ENCODE measurements at regions not wholly inside any gene's neighbourhood (a gene's known extent, or its start where the extent isn't known, plus 50 kb on each side); places are given as distances from the start of the nearest gene placed in this dataset.

DNA sequence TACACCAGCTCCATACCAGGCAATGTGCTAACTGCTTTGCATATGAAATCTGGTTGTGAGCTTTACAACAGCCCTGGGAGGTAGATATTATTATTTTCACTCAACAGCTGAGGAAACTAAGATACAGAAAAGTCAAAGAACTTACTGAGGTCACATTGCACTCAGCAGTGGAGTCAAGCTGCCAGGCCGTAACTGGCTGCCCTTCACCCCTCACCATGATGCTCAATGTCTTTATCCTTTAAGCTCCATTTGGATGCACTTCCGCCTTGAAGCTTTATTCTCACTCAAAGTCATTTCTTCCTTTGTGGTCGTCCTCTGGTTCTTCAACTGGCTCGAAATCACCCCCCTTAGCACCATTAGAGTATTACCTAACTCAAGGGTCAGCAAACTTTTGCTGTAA lies 81.7 kb upstream of the RALGPS2 start:
- CTCF ChIA-PET, result no interaction called here
- peaks cover 10% of the 10 kb centered on the region for H3K4me1 Mint-ChIP-seq (ENCODE audit: low read depth, unreplicated experiment)

GRCh38 chr1:178643831-178644230 lies 81.2 kb upstream of the RALGPS2 start:
- Mint-ChIP-seq H3K36me3 (ENCODE audit: insufficient read depth, unreplicated experiment) (peaks cover 6% of the 10 kb centered on the region), H3K9me3 (ENCODE audit: low read depth, unreplicated experiment) (no peaks in the 10 kb centered on the region), H3K4me3 (ENCODE audit: low read depth, unreplicated experiment) (no peak overlapping the region), H3K4me1 (ENCODE audit: low read depth, unreplicated experiment) (peaks cover 10% of the 10 kb centered on the region), H3K27ac (ENCODE audit: unreplicated experiment) (no peak overlapping the region), H3K27me3 (ENCODE audit: unreplicated experiment) (no peaks in the 10 kb centered on the region)
- no peak for DNase-seq
- CTCF ChIA-PET, result no interaction called here
- no peak for TF ChIP-seq CTCF (IDR thresholded peaks at IDR 0.05; ENCODE audit: unreplicated experiment)
- intact Hi-C loops (cut with micrococcal nuclease; ENCODE audit: unreplicated experiment), result no loop called here
- BruUV-seq (replicated peaks), result no TSS peak

More for the DNA sequence above, 81.7 kb upstream of the RALGPS2 start:
- no peak for TF ChIP-seq CTCF (IDR thresholded peaks at IDR 0.05; ENCODE audit: unreplicated experiment)
- Mint-ChIP-seq H3K27ac (ENCODE audit: unreplicated experiment) (no peak overlapping the region), H3K4me3 (ENCODE audit: low read depth, unreplicated experiment) (no peak overlapping the region), H3K27me3 (ENCODE audit: unreplicated experiment) (no peaks in the 10 kb centered on the region), H3K9me3 (ENCODE audit: low read depth, unreplicated experiment) (no peaks in the 10 kb centered on the region), H3K36me3 (ENCODE audit: insufficient read depth, unreplicated experiment) (peaks cover 6% of the 10 kb centered on the region)
- no peak for DNase-seq
- no TSS peak for BruUV-seq (replicated peaks)
- intact Hi-C loops (cut with micrococcal nuclease; ENCODE audit: unreplicated experiment), result no loop called here

- no TSS peak for BruUV-seq (replicated peaks)
- peaks cover 6% of the 10 kb centered on the region for H3K36me3 Mint-ChIP-seq (ENCODE audit: insufficient read depth, unreplicated experiment)
- CTCF ChIA-PET, result interaction anchor here (0.5 to 0.7 kb wide), 2 partner anchors 36 to 39 kb away, joined by 3 to 9 read pairs; no protein-coding TSS in a partner anchor
- TF ChIP-seq CTCF (IDR thresholded peaks at IDR 0.05; ENCODE audit: unreplicated experiment), result no peak
- H3K27ac Mint-ChIP-seq (ENCODE audit: unreplicated experiment), result no peak overlapping the region
- no peaks in the 10 kb centered on the region for H3K27me3 Mint-ChIP-seq (ENCODE audit: unreplicated experiment)
- H3K4me3 Mint-ChIP-seq (ENCODE audit: low read depth, unreplicated experiment), result no peak overlapping the region
- H3K4me1 Mint-ChIP-seq (ENCODE audit: low read depth, unreplicated experiment), result peaks cover 10% of the 10 kb centered on the region
- intact Hi-C loops (cut with micrococcal nuclease; ENCODE audit: unreplicated experiment), result no loop called here
- peak; percentile 70 for DNase-seq
- H3K9me3 Mint-ChIP-seq (ENCODE audit: low read depth, unreplicated experiment), result no peaks in the 10 kb centered on the region
These were observed 80.5 kb upstream of the RALGPS2 start for GRCh38 chr1:178644308-178645120.

DNA sequence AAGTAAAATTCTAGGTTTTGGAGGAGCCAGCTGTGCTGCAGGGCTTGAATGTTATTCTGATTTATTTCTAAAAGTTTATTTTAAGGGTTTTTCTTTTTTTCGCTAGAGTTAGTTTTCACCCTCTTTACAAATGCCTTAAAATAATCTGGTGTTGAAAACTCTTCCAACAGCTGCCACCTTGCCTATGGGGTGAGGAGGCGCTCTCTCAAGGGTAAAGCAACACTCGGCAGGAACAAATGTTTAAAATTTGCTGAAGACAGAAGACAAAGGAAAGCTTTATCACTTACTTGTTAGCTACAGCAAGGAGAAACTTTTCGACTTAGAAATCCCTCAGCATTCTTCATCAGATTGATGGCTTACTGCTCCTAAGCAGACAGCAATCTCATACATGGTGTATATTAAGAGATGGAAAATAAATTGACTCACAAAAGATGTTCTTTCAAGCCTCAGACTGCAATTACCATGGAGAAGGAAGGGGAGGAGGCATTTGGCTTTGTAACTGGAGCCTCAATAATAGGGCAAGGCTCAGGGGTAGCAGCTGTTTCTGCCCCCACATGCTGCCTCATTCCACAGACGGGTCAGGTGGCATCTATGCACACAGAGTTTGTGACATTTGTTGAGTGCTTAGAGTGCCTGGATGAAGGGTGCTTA lies 79.8 kb upstream of the RALGPS2 start:
- TF ChIP-seq CTCF (IDR thresholded peaks at IDR 0.05; ENCODE audit: unreplicated experiment), result no peak
- intact Hi-C loops (cut with micrococcal nuclease; ENCODE audit: unreplicated experiment), result no loop called here
- Mint-ChIP-seq H3K27ac (ENCODE audit: unreplicated experiment) (no peak overlapping the region), H3K4me3 (ENCODE audit: low read depth, unreplicated experiment) (no peak overlapping the region), H3K4me1 (ENCODE audit: low read depth, unreplicated experiment) (peaks cover 10% of the 10 kb centered on the region), H3K9me3 (ENCODE audit: low read depth, unreplicated experiment) (no peaks in the 10 kb centered on the region), H3K36me3 (ENCODE audit: insufficient read depth, unreplicated experiment) (peaks cover 6% of the 10 kb centered on the region), H3K27me3 (ENCODE audit: unreplicated experiment) (no peaks in the 10 kb centered on the region)
- BruUV-seq (replicated peaks), result no TSS peak
- CTCF ChIA-PET, result interaction anchor here (0.5 kb wide), 1 partner anchor 37 kb away, joined by 3 read pairs; no protein-coding TSS in a partner anchor
- DNase-seq, result no peak
